Lung (tissue), 9 donors: ENCODE measurements at regions not wholly inside any gene's neighbourhood (a gene's known extent, or its start where the extent isn't known, plus 50 kb on each side); places are given as distances from the start of the nearest gene placed in this dataset.
"Not testable (repeated sequence)": the region's sequence is repeated elsewhere in the genome, so short reads cannot be mapped to it uniquely, and the experiment has no call there.

Source experiments
- ATAC-seq: fragments of 200-7000 bp; cut with Tn5 transposase; one replicate; pipeline ENCODE4 v1.9.1; 2020; ENCODE audit warnings: moderate number of reproducible peaks; ENCODE audit not compliant: insufficient read depth, low FRiP score
- DNase-seq, 3 donors: peaks; one replicate each; pipeline ENCODE4 v3.0.0-alpha.2; 2013 to 2017
- H3K27ac ChIP-seq, 2 donors: one replicate each; pipeline ENCODE4 v1.5.1; 2013; ENCODE audit warnings: mild to moderate bottlenecking in 2 of 2, moderate library complexity in 2 of 2, control low read depth in 1 of 2, inconsistent platforms in 1 of 2, low read depth in 1 of 2, low read length in 1 of 2
- H3K27me3 ChIP-seq, 3 donors: one replicate each; pipeline ENCODE4 v1.5.1; 2013; ENCODE audit warnings: low read length in 2 of 3; ENCODE audit not compliant: control insufficient read depth in 3 of 3, insufficient read depth in 3 of 3
- H3K36me3 ChIP-seq, 4 donors: one replicate each; pipeline ENCODE4 v1.5.1; 2013; ENCODE audit warnings: low read length in 4 of 4, mild to moderate bottlenecking in 1 of 4, moderate library complexity in 1 of 4; ENCODE audit not compliant: control insufficient read depth in 4 of 4, insufficient read depth in 4 of 4
- H3K4me1 ChIP-seq, 5 donors: one replicate each; pipeline ENCODE4 v1.5.1; 2013; ENCODE audit warnings: low read length in 5 of 5, mild to moderate bottlenecking in 2 of 5, moderate library complexity in 1 of 5; ENCODE audit not compliant: control insufficient read depth in 5 of 5, insufficient read depth in 5 of 5
- H3K4me3 ChIP-seq: one replicate; pipeline ENCODE4 v1.5.1; 2013; ENCODE audit warnings: mild to moderate bottlenecking, control low read depth, moderate library complexity
- H3K9ac ChIP-seq, 2 donors: one replicate each; pipeline ENCODE4 v1.5.1; 2013; ENCODE audit warnings: low read length in 2 of 2, control low read depth in 1 of 2; ENCODE audit not compliant: insufficient read depth in 1 of 2
- H3K9me3 ChIP-seq, 4 donors: one replicate each; pipeline ENCODE4 v1.5.1; 2013; ENCODE audit warnings: low read length in 3 of 4, mild to moderate bottlenecking in 1 of 4, moderate library complexity in 1 of 4; ENCODE audit not compliant: control insufficient read depth in 4 of 4, insufficient read depth in 3 of 4
- WGBS, 2 donors: extraction: QIAGEN DNeasy Blood & Tissue Kit; methylation state at CpG; one replicate each; pipeline ENCODE4 v1.1.7; 2013; 5-methylcytosine and 5-hydroxymethylcytosine counted together
- donor health status: Bipolar disorder and iron deficiency.
- donor health status: healthy.
- donor health status: DM: yes; HTN: yes; CAD: no.

DNA sequence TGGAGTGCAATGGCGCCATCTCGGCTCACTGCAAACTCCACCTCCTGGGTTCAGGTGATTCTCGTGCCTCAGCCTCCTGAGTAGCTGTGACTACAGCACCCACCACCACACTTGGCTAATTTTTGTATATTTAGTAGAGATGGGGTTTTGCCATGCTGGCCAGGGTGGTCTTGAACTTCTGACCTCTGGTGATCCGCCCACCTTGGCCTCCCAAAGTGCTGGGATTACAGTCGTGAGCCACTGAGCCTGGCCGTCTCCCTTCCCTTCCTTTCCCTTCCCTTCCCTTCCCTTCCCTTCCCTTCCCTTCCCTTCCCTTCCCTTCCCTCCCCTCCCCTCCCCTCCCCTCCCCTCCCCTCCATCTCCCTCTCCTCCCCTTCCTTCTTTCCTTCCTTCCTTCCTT, 248.9 kb downstream of the NPIPA7 start:
- not testable (repeated sequence) for H3K9ac ChIP-seq, DNase-seq, ATAC-seq, H3K4me3 ChIP-seq, H3K27me3 ChIP-seq, H3K27ac ChIP-seq, H3K9me3 ChIP-seq, H3K36me3 ChIP-seq, H3K4me1 ChIP-seq
- WGBS, 2 donors = 82 to 88% methylated on average over 6 of the region's 6 CpGs

- H3K9me3 ChIP-seq, H3K27ac ChIP-seq, H3K4me3 ChIP-seq, H3K27me3 ChIP-seq, H3K4me1 ChIP-seq, ATAC-seq, H3K9ac ChIP-seq, H3K36me3 ChIP-seq, DNase-seq: not testable (repeated sequence)
- WGBS, 2 donors = 68 to 72% methylated on average over 6 to 7 of the region's 7 CpGs
Observed at GRCh38 chr16:16638231-16638630, 259.3 kb downstream of the NPIPA7 start.

DNA sequence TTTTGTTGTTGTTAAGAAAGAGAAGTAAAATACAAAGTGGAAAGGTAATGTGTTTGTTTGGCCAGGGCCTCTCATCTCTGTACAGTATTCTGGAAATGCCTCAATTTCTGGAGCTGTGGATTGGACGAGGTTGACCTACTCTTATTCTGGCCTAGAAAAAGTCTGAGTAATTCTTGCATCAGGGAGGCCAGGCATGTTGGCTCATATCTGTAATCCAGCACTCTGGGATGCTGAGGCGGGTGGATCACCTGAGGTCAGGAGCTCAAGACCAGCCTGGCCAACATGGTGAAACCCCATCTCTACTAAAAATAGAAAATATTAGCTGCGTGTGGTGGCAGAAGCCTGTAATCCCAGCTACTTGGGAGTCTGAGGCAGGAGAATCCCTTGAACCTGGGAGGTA, 259.8 kb downstream of the NPIPA7 start:
- not testable (repeated sequence) for H3K4me3 ChIP-seq, H3K27ac ChIP-seq, H3K9ac ChIP-seq, H3K27me3 ChIP-seq, H3K4me1 ChIP-seq, H3K36me3 ChIP-seq, ATAC-seq, DNase-seq, H3K9me3 ChIP-seq
- 73 to 100% methylated on average over 2 to 3 of the region's 3 CpGs for WGBS, 2 donors

DNA sequence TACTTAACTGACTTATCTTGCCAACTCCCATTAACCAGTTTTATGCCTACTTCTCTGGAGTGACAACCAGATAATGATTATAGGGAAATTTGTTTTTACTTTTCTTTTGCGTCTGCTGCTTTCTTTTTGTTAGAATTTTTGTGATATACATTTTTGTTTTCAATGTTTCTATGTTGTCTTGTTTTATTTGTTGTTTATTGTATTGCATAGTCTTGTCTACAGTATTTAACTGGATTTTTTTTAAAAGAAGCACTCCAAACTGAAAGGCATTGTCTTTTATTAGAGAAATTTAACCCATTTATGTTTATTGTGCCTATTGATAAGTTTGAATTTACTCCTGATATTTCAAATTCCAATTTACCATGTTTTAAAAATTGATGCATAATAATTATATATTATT, 264.9 kb downstream of the NPIPA7 start:
- not testable (repeated sequence) for H3K4me1 ChIP-seq, H3K9me3 ChIP-seq, H3K27me3 ChIP-seq, ATAC-seq, H3K36me3 ChIP-seq, H3K4me3 ChIP-seq, DNase-seq, H3K9ac ChIP-seq, H3K27ac ChIP-seq
- 57 to 67% methylated on average over 1 of the region's 1 CpG for WGBS, 2 donors

DNA sequence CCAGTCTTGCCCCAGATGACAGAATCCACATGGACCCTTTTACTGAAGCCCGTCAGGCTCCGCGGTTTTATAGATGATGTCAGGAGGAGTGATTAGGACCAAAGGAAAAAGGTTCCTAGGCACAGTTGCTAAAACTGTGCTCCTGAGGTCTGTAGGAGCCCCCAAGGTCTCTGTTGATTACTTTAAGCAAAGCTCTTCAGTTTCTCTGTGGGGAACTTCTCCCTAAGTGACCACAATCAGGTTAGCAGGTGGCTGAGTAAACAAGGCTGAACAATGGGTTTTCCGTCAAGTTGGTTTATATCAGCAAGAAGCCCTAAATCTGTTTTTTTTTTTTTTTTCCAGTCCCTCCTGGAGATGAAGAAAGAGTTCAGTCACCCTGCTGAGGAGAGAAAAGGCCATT, 269.1 kb downstream of the NPIPA7 start:
- not testable (repeated sequence) for DNase-seq, H3K9me3 ChIP-seq, H3K27ac ChIP-seq, H3K36me3 ChIP-seq, H3K4me3 ChIP-seq, H3K27me3 ChIP-seq, H3K9ac ChIP-seq, ATAC-seq, H3K4me1 ChIP-seq
- WGBS, 2 donors = 43 to 60% methylated on average over 1 of the region's 4 CpGs

- no CpG with 5 or more reads among the region's 3 CpGs for WGBS, 2 donors
- not testable (repeated sequence) for ATAC-seq, H3K4me3 ChIP-seq
Observed at GRCh38 chr16:16672180-16672812, 293.4 kb downstream of the NPIPA7 start.

GRCh38 chr16:16674820-16675219, 295.9 kb downstream of the NPIPA7 start:
- not testable (repeated sequence) for H3K4me1 ChIP-seq, H3K36me3 ChIP-seq, H3K4me3 ChIP-seq, H3K27me3 ChIP-seq, H3K9me3 ChIP-seq, H3K27ac ChIP-seq, ATAC-seq, H3K9ac ChIP-seq, DNase-seq
- 73% methylated on average over 5 of the region's 9 CpGs; no CpG with 5 or more reads in 1 of the 2 donors for WGBS, 2 donors

More at GRCh38 chr16:16672180-16672812, 293.4 kb downstream of the NPIPA7 start:
- not testable (repeated sequence) for H3K27me3 ChIP-seq, DNase-seq, H3K9ac ChIP-seq, H3K36me3 ChIP-seq, H3K9me3 ChIP-seq, H3K4me1 ChIP-seq, H3K27ac ChIP-seq

GRCh38 chr16:16721849-16722248, 342.9 kb downstream of the NPIPA7 start:
- H3K27ac ChIP-seq, DNase-seq, H3K36me3 ChIP-seq, H3K27me3 ChIP-seq, ATAC-seq, H3K9ac ChIP-seq, H3K4me1 ChIP-seq, H3K9me3 ChIP-seq, H3K4me3 ChIP-seq: not testable (repeated sequence)
- no CpG with 5 or more reads among the region's 4 CpGs for WGBS, 2 donors
